ENCODE measurements at regions not wholly inside any gene's neighbourhood (a gene's known extent, or its start where the extent isn't known, plus 50 kb on each side); places are given as distances from the start of the nearest gene placed in this dataset.
"Not testable (repeated sequence)": the region's sequence is repeated elsewhere in the genome, so short reads cannot be mapped to it uniquely, and the experiment has no call there.

GRCh38 chr21:13923175-13923574 lies 287.6 kb downstream of the LIPI start:
- DNase-seq (ENCODE audit: low read depth) = not testable (repeated sequence)

DNA sequence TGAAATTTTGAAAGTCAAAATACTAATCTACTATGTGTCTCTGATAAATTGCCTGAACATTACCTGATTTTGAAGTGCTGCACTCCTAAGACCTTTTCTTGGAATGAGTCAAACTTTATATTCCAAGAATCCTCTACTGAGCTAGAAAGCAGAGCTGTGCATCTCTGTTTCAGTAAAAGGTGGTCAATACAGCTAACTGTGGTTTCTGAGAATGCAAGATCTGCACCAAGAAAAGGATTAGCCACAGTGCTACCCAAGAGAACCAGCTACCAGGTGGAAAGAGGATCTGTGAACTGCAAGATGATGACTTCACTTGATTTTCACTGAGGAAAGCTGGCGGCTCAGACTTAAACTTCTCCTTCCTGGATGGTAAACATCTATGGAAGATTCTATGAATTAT lies 289.3 kb downstream of the LIPI start:
- not testable (repeated sequence) for DNase-seq (ENCODE audit: low read depth)

DNA sequence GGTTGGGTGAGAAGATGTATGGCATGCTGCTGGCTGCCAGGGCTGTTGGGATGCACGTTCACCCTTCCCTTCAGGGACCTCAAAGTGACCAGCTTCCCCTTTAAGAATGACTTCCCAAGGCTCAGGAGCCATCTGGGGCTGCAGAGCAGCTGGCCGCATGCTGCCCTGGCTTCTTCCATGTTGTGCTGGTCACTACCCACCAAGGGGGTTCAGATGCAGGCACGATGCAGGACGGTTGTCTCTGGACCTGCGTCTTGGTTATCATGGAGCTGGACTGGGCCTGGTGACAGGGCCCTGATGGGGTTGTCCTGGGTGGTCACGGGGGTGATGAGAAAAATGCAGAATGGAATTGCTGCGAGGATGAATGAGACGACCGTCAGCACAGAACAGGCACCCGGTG lies 297.8 kb downstream of the POTED start:
- DNase-seq (ENCODE audit: low read depth) = not testable (repeated sequence)

- not testable (repeated sequence) for DNase-seq (ENCODE audit: low read depth)
Measured at GRCh38 chr21:13896596-13897247, 287.1 kb downstream of the POTED start.

GRCh38 chr21:13893617-13894016 lies 284.0 kb downstream of the POTED start:
- DNase-seq (ENCODE audit: low read depth) = not testable (repeated sequence)

DNA sequence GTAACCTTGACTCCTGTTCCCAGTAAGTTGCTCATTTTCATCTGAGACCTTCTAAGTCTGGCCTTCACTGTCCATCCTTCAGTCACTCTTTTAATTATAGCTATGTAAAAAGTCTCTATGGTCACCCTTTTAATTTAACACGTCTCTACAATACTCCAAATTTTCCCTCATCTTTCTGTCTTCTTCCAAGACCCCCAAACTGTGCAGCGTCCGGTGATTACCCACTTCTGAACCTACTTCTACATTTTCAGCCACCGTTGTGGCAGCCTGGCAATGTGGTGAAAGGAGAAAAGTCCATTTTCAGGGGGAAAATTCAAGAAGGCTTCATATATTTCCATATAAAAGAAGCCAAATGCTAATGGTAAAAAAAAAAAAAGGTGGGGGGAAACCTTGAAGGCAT lies 283.4 kb downstream of the POTED start:
- not testable (repeated sequence) for DNase-seq (ENCODE audit: low read depth)

DNA sequence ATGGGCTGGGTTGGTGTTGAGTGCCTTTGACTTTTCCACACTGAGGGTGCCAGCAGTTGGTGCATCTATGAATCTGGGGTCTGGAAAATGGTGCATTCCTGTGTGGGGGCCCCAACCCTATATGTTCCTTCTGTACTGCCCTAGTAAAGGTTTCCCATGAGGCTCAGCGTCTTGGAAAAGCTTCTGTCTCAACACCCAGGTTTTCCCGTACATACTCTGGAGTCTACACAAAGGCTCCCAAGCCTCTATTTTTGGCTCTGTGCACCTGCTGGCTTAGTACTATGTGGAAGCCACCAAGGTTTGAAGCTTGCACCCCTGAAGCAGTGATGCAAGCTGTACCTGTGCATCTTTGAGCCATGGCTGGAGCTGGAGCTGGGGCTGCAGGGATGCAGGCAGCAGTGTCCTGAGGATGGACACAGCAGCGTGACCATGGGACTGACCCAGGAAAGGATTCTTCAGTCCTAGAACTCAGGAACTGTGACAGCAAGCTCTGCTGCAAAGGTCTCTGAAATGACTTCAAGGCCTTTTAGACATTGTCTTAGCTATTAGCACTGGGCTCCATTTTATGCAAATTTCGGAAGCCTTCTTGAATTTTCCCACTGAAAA lies 282.7 kb downstream of the POTED start:
- not testable (repeated sequence) for DNase-seq (ENCODE audit: low read depth)

DNA sequence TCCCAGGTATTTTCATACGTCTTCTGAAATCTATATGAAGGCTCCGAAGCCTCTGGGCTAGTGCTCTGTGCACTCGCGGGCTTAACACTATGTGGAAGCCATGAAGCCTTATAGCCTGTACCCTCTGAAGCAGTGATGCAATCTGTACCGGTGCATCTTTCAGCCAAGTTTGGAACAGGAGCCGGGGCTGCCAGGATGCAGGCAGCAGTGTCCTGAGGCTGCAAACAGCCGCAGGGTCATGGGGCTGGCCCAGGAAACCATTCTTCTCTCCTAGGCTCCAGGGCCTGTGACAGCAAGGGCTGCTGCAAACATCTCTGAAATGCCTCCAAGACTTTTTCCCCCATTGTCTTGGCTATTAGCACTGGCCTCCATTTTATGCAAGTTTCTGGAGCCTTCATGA lies 279.6 kb downstream of the POTED start:
- not testable (repeated sequence) for DNase-seq (ENCODE audit: low read depth)

GRCh38 chr21:13883641-13884395 lies 274.2 kb downstream of the POTED start:
- DNase-seq (ENCODE audit: low read depth) = not testable (repeated sequence)

- not testable (repeated sequence) for DNase-seq (ENCODE audit: low read depth)
Measured at GRCh38 chr21:13877503-13877902, 267.9 kb downstream of the POTED start.

DNA sequence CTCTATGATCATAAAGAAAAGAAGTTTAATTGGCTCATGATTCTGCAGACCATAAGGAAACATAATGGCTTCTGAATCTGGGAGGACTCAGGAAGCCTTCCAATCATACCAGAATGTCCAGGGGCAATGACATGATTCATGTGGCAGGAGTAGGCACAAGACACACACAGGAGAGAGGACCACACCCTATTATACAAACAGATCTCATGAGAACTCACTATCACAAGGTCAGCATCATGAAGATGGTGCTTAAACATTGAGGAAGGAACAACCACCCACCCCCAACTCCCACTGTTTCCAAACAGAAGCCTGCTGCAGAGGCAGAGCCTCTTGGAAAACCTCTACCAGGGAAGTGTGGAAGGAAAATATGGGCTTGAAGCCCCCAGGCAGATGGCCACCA lies 267.4 kb downstream of the POTED start:
- DNase-seq (ENCODE audit: low read depth) = not testable (repeated sequence)

DNA sequence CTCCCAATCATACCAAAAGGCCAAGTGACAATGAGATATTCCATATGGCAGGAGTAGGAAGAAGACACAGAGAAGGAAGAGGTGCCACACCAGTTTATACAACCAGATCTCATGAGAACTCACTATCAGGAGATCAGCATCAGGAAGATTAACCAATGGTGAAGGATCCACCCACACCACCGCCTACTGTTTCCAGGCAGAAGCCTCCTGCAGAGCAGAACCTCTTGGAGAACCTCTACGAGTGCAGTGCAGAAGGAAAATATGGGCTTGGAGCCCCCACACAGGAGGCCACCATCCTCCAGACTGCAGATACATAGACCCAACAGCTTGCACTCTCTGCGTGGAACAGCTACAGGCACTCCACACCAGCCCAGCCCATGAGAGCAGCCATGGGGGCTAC lies 264.4 kb downstream of the POTED start:
- not testable (repeated sequence) for DNase-seq (ENCODE audit: low read depth)

DNA sequence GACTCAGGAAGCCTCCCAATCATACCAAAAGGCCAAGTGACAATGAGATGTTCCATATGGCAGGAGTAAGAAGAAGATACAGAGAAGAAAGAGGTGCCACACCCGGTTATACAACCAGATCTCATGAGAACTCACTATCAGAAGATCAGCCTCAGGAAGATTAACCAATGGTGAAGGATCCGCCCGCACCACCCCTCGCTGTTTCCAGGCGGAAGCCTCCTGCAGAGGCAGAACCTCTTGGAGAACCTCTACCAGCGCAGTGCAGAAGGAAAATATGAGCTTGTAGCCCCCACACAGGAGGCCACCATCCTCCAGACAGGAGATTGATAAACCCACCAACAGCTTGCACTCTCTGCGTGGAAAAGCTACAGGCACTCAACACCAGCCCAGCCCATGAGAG lies 245.1 kb downstream of the POTED start:
- DNase-seq (ENCODE audit: low read depth) = no peak

DNA sequence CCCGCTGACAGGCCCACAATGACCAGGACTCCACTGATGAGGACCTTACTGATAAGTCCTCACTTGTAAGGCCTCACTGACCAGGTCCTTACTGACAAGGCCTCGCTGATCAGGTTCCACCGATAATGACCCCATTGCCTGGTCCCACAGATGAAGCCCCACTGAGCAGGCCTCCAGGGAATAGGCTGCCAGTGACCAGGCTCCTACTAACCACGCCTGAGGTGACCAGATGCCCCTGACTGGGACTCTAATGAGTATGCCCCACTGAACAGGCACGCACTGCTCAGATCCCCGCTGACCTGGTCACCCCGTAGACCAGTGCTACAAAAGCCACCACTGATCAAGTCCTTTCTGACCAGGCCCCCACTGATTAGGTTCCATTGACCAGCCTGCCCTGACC lies 241.2 kb downstream of the POTED start:
- DNase-seq (ENCODE audit: low read depth) = not testable (repeated sequence)

DNA sequence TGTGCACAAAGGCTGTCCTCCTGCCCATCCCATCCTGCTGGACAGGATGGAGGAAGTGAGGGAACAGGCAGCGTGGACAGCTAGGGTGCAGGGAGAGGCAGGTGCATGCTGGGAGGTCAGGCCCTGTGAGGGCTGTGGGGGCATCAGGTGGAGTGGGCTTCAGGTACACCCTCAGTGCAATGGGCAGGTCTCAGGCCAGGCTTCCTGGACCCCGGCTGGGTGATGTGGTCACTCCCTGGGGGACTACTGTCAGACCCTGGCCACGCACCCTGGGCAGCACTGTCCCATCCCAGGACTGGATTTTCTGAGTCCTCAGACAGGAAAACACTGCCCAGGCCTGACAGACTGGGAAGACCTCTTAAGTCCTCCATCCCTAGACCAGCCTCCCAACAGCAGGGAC lies 239.9 kb downstream of the POTED start:
- DNase-seq (ENCODE audit: low read depth) = not testable (repeated sequence)

DNA sequence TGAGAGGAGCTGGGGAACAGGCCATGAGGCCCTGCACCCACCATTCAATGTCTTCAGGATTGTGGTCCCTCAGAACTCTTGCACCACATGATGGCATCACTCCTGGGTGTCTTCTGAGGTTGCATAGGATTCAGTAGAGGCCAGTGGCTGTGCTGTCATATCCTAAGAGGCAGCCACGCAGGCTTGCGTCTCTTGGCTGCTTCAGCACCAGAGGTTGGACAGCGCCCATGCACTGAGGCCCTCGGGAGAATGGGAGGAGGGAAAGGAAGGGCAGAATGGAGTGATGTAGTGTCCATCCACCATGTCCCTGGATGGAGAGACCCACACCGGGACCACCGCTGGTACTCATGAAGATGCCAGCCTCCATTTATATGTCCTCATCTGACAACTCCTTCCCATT lies 237.1 kb downstream of the POTED start:
- DNase-seq (ENCODE audit: low read depth) = not testable (repeated sequence)

DNA sequence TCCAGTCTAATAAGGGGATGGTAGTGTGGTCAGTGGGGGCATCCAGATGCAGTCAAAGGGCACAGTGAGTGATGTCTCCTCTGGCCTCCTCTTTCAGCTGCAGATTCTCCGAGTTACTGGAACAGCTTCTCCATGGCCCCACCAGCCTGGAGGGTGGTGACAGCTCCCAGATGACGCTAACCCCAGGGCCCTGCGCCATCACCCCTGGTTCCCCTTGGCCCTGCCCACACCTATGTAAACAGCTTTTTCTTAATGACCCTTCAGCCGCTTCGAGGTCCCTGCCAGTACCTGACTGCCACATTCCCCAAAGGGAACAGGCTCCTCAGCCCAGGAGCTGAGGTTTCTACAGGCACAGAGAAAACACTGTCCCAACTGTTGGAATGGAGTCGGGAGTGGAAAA lies 235.0 kb downstream of the POTED start:
- DNase-seq (ENCODE audit: low read depth) = not testable (repeated sequence)

DNA sequence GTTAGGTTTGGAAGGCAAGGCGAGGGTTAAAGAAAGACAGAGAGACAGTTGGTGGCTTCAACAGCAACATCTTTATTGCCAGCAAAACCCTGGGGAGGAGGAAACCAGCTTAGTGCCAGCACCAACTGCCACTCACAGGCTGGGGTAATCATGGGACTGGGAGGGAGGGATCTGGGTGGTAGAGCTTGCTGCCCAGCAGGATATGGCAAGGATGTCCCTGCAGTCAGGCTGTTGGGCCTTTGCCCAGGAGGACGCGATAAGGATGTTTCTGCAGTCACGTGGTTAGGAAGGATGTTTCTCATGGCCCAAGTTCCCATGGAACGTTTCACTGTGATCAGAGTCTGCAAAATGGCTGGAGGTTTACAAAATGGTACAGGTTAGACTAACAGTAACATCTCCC lies 233.5 kb downstream of the POTED start:
- not testable (repeated sequence) for DNase-seq (ENCODE audit: low read depth)

- DNase-seq (ENCODE audit: low read depth) = not testable (repeated sequence)
Measured at GRCh38 chr21:13827666-13828065, 218.1 kb downstream of the POTED start.

DNA sequence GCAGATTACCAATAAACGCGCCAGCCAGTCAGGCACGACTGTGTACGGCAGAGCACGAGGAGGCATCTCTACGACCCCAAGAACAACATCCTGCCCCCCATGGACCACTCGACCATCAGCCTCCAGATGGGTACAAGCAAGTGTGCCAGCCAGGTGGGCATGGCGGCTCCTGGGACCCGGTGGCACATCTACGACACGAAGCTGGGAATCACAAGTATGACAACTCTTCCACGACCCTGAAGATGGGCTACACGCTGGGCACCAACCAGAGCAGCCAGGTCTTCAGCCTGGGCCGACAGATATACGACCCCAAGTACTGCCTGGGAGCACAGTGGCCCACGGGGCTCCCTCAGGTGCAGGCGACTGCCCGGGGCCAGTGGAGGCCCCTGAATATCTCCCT lies 217.6 kb downstream of the POTED start:
- no peak for DNase-seq (ENCODE audit: low read depth)

DNA sequence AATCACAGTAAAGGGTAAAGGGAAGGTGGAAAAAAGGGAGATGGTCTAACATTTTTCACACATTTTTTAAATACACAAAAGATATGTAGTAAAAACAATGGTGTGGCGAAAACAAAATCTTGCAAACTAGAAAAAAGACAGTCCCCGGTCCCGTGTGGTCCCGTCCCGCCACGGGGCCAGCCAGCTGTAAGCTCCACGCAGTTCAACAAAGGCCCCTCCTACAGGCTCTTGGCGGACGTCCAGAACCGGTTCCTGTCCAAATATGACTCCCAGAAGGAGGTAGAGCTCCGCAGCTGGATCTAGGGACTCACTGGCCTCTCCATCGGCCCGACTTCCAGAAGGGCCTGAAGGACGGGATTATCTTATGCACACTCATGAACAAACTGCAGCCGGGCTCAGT lies 216.9 kb downstream of the POTED start:
- not testable (repeated sequence) for DNase-seq (ENCODE audit: low read depth)

DNA sequence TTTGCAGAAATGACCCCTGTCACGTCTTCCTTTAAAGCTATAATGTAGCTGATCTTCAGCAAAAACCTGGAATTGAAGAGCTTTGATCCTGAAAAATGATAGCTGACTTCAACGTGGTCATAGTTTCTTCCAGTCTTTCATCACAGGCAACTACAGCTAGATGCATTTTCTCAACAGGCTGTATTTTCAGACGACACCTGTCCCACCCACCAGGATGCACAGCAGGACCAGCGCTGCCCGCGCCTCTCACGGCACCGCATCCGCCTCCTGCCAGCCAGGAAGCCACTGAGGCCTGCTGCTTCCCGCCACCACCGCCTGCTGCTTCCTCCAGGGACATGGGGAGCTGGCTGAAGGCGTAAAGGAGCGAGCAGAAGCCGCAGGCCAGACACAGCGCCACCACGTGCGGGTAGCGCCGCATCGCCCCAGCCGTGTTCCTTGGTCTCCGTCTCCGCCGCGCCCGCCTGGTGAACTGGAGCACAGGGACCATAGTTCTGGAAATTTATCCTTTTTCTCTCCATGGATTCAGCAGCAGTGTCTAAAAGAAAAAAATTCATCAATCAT lies 215.7 kb downstream of the POTED start:
- DNase-seq (ENCODE audit: low read depth) = not testable (repeated sequence)

- not testable (repeated sequence) for DNase-seq (ENCODE audit: low read depth)
Measured at GRCh38 chr21:13820286-13820685, 210.7 kb downstream of the POTED start.
